NCI-H1930 (cell line): ENCODE measurements at regions not wholly inside any gene's neighbourhood (a gene's known extent, or its start where the extent isn't known, plus 50 kb on each side); places are given as distances from the start of the nearest gene placed in this dataset.
"Not testable (repeated sequence)": the region's sequence is repeated elsewhere in the genome, so short reads cannot be mapped to it uniquely, and the experiment has no call there.

Source experiments
- DNase-seq, 2 experiments: peaks; one replicate each; lab custom pipeline; 2025; lab: John Stamatoyannopoulos, UW

DNA sequence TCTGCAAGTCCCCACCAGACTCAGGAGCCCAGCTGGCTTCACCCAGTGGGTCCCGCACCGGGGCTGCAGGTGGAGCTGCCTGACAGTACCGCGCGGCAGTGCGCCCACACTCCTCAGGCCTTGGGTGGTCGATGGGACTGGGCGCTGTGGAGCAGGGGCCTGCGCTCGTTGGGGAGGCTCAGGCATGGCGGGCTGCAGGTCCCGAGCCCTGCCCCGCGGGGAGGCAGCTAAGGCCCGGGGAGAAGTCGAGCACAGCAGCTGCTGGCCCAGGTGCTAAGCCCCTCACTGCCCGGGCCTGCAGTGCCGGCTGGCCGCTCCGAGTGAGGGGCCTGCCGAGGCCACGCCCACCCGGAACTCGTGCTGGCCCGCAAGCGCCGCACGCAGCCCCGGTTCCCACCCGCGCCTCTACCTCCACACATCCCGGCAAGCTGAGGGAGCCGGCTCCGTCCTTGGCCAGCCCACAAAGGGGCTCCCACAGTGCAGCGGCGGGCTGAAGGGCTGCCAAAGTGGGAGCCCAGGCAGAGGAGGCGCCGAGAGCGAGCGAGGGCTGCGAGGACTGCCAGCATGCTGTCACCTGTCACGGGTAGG lies 2021.7 kb upstream of the LRRTM1 start:
- DNase-seq: not testable (repeated sequence)

DNA sequence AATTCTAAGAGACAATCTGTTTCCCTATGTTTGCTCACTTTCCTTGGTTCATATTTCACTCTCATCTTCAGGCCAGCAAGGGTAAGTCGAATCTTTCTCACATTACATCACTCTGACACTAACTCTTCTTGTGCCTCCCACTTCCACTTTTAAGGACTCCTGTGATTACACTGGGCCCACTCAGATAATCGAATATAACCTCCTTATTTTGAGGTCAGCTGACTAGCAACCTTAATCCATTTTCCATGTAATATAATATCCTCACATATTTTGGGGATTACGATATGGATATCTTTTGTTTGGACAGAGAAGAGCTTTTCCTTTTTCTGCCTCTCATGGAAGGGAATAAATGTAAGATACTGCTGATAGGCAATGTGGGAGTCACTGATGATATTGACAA lies 2015.7 kb upstream of the LRRTM1 start:
- no peak for DNase-seq

DNA sequence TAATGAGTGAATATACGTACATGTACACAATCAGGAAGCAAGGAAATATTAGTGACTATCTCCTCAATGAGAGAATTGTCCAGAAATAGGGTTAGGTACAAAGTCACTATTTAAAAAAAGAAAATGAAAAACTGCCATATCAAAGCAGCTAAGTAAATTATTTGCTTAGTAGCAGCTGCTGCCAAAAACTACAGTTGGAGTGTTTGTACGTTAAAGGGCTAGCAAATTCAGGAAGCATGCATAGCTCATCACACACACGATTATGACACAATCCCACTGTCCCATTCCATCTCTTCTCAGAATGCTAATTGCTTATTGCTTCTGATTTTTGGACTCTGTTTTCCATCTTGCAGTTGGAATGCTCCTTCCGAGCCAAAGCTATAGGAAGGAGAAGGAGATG lies 2012.5 kb upstream of the LRRTM1 start:
- no peak for DNase-seq

DNA sequence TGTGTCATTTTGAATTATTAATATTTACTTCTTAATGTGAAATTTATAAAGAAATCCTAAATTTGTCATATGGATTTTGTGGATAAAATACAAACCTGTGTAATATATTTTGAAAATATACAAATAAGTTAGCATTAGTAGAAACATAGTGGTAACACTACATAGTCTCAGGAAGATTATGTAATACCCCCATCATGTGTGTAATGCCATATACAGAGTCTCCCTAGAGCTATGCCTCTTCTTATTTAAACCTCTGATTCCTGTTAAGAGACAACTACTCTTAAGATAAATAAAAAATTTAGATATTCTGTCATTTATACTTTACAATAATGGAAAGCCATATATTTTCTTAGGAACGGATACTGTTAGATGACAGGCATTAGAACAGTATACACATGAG lies 2012.0 kb upstream of the LRRTM1 start:
- DNase-seq: no peak

DNA sequence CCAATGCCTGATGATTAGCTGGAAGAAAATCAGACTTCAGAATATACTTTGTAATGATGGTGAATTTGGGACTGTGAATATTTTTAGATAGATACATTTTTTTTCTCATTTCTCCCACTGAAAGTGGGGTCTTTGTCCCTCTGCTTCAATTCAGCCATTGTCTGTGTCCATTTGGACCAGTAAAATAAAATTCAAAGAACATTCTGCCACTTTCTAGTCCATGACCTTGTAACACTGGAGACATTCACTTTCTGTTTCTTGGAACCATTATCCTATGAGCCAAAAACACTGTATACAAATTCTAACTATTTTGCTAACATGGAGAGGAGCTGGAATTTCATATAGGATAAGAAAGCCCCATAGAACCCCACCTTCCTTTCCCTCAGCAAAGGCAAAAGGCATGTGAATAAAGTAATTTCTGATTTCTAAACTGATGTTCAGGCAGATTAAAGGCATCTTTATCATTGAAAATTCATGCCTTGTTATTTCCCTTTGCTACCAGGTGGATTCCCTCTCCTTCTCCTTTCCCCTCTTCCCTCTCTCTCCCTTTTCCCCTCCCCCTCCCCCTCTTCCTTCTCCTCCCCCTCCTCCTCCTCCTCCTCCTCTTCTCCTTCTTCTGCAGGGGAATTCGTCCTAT lies 2010.4 kb upstream of the LRRTM1 start:
- DNase-seq: no peak

DNA sequence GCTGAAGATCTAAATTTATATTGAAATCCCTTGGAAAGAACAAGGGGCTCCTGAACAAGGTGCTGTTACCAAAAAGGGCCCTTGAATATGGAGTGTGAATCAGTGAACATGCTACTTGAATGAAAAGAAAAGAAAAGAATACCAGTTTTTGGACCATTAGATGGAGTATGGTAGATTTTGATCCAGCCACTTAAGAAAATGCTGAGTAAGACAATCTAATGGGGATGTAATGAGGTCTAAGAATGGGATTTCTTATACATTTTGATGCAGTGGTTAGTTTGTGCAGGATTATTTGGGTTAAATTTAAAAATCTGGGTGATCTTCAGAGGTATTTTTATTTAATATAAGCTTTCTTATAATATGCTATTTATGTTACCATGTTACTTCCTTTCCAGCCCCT lies 2003.0 kb upstream of the LRRTM1 start:
- DNase-seq: no peak

DNA sequence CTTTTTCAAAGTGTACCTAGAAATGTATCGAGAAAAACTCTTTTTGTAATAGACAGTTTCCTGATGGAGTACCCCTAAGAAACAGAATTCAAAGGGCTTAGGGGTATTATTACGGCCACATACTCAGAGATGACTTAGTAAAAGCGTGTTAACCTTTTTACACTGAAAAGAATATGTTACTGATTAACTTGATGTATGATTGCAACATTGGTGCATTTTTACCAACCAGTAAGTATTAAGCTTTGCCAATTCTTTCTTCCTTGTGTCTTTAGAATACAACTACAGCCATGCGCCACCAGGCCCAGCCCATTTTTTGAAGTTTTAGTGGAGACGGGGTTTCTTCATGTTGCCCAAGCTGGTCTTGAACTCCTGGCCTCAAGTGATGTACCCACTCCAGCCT lies 1997.0 kb upstream of the LRRTM1 start:
- no peak for DNase-seq

DNA sequence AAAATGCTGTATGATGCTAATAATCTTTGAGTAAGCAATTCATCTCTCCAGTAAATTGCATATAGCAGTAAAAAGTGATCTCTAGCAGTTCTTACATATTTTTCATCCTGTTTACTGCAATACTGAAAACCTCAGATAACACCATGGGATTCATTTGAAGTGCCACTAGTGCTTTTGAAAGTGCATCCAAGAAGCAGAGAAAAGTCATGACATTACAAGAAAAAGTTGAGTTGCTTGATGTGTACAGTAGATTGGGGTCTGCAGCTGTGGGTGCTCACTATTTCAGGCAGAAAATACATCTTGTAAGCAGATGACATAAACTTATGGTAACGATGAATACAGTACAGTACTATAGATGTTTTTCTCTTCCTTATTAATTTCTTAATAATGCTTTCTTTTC lies 1984.9 kb upstream of the LRRTM1 start:
- no peak for DNase-seq

DNA sequence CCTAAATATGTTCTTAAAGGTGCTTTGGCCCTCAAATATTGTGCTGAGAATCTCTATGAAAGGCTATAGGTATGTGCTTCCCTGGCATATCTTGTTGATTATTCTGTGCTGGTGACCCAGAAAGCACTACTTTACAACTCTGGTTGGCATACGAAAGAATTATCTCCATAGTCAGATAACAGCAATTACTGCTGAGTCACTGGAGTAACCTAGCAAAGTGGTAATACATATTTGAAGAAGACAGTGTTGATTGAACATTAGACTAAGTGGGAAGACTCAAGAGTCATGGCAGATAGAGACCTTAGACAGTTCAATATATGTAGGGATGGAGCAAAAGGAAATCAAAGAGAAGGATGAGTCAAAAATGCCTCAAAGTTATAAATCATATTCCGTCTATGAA lies 1978.5 kb upstream of the LRRTM1 start:
- DNase-seq: no peak

DNA sequence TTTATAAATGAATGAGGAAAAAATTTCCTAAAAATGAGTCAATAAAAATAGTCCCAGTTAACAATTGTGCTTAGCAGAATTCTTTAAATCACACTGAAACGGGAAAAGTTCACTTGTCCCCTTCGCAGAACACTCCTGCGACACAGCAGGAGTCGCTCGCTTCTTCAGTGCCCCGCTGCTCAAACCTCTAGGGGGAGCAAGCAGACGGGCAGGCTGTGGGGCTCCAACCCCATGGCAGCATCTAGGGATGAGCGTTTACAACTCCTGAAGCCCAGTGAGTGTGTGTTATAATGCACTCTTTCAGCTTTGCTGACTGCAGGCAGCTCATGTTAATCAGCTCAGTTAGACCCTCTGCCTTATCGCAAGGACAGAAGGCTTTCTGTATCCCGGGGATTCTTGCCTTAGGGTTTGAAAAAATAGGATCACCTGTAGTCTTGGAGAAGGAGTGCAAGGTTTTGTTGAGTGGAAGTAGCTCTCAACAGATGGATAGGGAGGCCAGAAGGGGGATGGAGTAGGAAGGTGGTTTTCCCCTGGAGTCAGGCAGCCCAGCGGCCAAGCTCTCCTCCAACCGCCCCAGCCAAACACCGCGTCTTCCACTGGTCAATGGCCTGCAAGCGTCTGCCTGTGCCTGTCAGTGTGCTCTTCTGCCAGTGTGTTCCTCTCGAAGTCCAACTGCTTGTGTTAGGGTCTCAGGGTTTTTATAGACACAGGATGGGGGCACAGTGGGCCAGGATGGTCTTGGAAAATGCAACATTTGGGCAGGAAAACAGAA lies 1977.7 kb upstream of the LRRTM1 start:
- DNase-seq: no peak

DNA sequence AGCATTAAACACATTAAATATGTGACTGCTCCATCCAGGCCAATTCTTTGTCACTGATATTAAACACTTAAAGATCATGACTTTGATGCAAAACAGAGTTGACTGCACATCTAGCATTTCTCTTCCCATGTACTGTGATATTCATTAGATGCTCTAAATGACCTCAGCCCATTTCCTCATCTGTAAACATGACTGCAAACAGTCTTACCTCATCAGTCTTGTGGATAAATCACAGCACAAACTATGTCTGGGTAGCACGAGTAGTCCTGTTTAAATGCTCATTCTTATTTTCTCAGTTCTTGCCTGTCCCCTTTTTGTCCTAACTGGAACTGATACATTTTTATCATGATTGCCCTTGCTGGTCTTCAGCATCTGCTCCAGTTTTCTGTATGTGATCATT lies 1974.8 kb upstream of the LRRTM1 start:
- DNase-seq: no peak

DNA sequence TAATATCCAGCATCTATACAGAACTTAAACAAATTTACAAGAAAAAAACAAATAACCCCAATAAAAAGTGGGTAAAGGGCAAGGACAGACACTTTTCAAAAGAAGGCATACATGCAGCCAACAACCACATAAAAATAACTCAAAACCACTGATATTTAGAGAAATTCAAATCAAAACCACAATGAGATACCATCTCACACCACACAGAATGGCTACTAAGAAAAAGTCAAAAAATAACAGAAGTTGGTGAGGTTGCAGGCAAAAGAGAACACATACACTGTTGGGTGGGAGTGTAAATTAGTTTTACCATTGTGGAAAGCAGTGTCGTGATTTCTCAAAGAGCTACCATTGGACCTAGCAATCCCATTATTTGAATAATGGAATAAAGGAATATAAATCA lies 1973.9 kb upstream of the LRRTM1 start:
- DNase-seq: no peak

DNA sequence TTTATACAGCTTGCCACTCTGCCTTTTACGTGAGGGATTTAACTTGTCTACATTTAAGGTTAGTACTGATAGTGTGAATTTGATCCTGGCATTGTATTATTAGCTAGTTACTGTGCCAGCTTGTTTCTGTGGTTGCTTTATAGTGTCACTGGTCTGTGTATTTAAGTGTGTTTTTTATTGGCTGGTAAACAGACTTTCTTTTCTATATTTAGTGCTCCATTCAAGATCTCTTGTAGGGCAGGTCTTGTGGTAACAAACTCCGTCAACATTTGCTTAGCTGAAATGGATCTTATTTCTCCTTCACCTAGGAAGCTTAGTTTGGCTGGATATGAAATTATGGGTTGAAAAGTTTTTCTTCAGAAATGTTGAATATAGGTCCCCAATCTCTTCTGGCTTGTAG lies 1971.0 kb upstream of the LRRTM1 start:
- no peak for DNase-seq

DNA sequence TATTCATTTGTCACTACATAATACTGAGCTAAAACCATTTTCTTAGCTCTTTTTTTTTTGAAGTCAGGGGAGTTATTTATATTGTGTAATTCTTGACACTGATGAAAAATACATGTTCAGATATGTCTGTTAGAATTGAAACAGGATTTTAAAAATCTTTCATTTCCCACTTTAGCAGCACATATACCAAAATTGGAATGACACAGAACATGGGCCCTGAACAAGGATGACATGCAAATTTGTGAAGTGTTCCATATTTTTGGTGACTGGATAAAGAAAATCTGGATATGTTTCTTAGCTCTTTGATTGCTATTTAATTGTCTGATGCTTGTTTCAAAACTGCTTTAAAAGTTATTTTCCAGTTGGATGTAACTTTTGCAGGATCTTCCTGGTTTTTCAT lies 1963.9 kb upstream of the LRRTM1 start:
- no peak for DNase-seq

DNA sequence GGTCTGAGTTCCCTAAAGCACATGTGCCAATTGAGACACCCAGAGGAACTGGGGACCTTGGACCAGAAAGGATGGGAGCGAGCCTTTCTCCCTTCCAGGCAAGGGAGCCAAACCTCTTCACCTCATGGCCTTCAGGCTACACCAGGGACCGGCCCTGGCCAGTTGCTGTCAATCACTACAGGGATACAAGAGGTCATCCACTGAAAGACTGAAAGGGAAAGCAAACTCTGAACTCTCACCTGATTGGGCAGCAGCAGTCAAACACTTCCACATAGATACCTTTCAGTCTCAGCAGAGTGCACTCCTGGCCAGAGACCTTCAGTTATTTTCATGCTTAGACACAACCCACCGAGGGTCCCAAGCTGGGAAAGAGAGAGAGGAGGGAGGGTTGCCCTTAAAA lies 1956.0 kb upstream of the LRRTM1 start:
- DNase-seq: no peak

DNA sequence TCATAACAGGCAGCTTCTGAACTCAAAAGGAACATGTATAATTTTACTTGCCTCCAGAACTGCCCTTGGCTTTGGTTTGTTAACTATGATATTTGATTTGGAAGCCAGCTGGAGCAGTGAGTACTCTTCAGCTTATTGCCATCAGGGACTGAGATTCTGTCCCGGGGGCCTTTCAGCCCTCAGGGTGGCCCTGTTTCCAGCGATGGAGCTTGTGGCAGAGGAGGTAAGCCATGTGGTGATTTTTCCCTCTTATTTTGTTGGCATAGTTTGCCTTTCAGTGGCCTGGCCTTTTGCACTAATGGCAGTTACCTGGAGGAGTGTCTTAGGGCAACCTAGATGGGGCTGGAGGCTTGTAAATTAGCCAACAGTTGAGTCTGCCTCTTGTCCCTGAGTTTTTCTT lies 1955.0 kb upstream of the LRRTM1 start:
- no peak for DNase-seq

DNA sequence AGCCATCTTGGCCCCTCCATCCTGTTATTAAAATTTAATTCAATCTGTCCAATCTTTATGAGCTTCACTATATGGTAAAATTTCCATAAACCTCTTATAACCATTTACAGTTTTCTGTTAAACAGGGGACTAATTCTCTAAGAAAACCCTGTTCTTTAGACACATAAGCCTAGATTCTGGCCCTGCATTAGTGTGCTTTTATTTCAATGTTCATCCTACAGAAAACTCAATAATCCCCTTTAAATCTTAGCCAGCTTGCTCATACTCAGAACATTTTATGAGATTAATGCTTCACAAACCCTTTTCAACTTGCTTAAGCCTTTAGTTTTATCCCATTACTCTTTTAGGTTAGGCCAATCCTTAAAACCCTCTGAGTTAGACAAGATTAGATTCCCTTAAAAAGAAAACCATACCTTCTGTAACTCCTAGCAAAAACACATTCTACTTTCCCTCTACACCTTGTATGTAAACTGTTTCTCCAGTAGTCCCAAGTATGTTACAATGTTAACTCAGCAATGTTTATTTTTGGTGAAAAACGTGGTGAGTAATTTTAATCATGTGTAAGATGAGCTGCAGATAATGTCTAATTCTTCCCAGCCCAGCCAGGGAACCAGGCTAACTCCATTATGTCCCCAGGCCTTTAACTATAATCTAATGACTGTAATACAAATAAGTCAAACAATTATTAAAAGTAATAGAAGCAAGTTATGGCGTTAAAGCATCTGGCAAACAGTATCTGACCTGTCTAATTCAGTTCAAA lies 1953.4 kb upstream of the LRRTM1 start:
- no peak for DNase-seq

DNA sequence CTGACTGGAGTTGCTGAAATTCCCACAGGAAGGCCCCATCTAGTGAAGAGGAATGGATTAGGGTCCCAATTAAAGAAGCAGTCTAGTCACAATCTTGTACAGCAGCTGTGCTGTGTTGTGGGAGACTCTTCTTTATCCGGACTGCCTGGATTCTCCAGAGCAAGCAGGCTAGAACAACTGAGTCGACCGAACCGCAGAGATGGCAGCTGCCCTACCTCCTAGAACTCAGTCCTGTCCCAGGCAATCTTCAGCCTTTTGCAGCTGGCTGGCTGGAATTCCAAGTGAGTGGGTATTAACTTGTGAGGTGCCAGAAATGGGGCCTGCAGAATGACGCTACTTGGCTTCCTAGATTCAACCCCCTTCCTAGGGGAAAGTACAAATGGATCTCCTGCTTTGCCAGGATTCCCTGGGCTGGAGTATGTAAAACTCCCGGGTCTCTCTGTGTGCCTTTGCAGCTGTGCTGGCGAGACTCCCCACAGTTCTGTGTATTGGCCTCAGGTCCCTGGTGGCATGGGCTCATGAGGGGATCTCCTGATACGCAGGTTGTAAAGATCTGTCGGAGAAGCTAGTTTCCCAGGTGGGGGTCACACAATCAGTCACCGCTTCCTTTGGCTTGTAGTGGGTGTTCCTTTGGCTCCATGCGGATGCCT lies 1952.6 kb upstream of the LRRTM1 start:
- DNase-seq: no peak

DNA sequence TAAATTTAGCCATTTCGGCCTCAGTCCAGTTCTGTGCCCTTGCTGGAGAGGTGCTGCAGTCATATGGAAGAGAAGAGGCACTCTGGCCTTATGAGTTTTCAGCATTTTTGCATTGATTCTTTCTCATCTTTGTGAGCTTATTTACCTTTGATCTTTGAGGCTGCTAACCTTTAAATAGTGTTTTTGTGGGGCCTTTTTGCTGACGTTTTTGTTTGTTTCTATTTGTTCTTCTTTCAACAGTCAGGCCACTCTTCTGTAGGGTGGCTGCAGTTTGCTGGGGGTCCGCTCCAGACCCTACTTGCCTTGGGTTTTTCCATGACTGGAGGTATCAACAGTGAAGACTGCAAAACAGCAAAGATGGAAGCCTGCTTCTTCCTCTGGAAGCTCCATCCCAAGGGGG lies 1951.7 kb upstream of the LRRTM1 start:
- no peak for DNase-seq

DNA sequence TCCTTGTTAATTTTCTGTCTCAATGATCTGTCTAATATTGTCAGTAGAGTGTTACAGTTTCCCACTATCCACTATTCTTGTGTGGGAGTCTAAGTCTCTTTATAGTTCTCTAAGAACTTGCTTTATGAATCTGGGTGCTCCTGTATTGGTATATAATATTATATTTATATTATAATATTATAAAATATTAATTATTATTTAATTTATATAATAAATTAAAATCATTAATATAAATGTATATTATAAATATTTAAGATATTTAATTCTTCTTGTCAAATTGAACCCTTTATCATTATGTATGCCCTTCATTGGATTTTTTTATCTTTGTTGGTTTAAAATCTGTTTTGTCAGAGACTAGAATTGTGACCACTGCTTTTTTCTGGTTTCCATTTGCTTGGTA lies 1950.2 kb upstream of the LRRTM1 start:
- no peak for DNase-seq

DNA sequence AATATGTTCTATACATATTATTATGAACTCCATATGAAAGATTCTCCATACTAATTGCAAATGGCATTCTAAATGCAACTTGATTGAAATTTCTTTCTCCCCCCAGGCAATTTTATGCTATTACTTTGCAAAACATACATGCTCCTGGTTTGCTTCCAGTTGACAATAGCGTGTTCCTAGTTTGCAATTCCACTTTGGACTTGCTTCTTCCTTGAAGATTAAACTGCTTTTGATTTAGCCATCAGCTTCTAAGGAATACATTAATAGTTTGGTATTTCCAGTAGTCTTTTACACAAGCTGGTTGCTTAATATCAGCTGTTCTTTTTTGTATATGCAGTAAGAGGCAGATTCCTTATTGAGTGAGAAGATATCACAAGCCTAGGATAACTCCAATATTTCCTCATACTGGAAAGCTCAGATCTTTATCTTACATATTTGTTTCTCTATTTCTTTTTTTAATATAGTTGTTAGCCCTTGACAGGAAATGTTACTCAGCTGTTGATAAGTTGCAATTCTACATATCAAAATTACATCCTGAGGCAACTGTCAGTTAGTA lies 1941.7 kb upstream of the LRRTM1 start:
- DNase-seq: no peak

DNA sequence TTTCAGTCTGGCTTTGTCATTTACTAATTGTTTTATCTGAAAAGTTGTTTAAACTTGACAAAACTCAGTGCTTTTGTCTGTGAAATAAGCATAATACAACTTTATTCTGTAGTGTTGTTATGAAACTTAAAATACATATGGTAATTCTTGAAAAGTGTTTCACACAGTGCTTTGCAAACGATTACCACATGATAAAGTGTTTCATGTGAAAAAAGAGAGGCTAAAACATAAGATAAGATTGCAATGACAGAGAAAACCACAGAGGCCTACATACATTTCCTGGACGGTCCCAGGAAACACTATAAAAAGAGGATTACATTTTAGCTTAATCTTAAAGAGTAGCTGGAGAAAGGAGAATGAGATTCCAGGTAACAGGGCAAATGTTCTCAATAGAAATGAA lies 1934.6 kb upstream of the LRRTM1 start:
- no peak for DNase-seq
